Activated CD8-positive, alpha-beta T cell treated with anti-CD3 and anti-CD28 coated beads for 36 hours (primary cell): ENCODE measurements at regions not wholly inside any gene's neighbourhood (a gene's known extent, or its start where the extent isn't known, plus 50 kb on each side); places are given as distances from the start of the nearest gene placed in this dataset.

Source experiments
- ATAC-seq: fragments of 200-7000 bp; cut with Tn5 transposase; one replicate; pipeline ENCODE4 v1.10.0; 2021; ENCODE audit warnings: mild to moderate bottlenecking, moderate library complexity
- CTCF ChIA-PET: fragments of 350-600 bp; sonication (Branson Sonifier 250); formaldehyde crosslinking; loops from one replicate; lab custom pipeline; 2021; ENCODE audit warnings: antibody characterized with exemption; lab: Charles Lee
- POLR2A ChIA-PET: fragments of 350-600 bp; sonication (Branson Sonifier 250); formaldehyde crosslinking; loops from one replicate; lab custom pipeline; 2021; ENCODE audit warnings: antibody characterized with exemption; lab: Charles Lee
- DNase-seq: peaks from one replicate; pipeline ENCODE4 v3.0.0-alpha.2; 2020
- H3K27ac Mint-ChIP-seq: one replicate; pipeline ENCODE4 v1.8.0; 2021; ENCODE audit warnings: mild to moderate bottlenecking, mixed read lengths
- H3K27me3 Mint-ChIP-seq: one replicate; pipeline ENCODE4 v1.8.0; 2021; ENCODE audit warnings: mixed read lengths
- H3K36me3 Mint-ChIP-seq: one replicate; pipeline ENCODE4 v1.8.0; 2021; ENCODE audit warnings: low read depth, mixed read lengths
- H3K4me1 Mint-ChIP-seq: one replicate; pipeline ENCODE4 v1.8.0; 2021; ENCODE audit warnings: low read depth, mixed read lengths
- H3K4me3 Mint-ChIP-seq: one replicate; pipeline ENCODE4 v1.8.0; 2021; ENCODE audit warnings: mild to moderate bottlenecking, moderate library complexity, mixed read lengths
- H3K9me3 Mint-ChIP-seq: one replicate; pipeline ENCODE4 v1.8.0; 2021; ENCODE audit warnings: mixed read lengths
- intact Hi-C: fragments of 100-400 bp; cut with micrococcal nuclease; formaldehyde crosslinking; loops from one replicate; pipeline ENCODE4 v1.10.0; 2022
- TF ChIP-seq, protein P1 (sequence below): fragments of 200-600 bp; IDR thresholded peaks from one replicate; pipeline ENCODE4 v1.8.0; 2022; ENCODE audit warnings: antibody characterized with exemption, mild to moderate bottlenecking

DNA sequence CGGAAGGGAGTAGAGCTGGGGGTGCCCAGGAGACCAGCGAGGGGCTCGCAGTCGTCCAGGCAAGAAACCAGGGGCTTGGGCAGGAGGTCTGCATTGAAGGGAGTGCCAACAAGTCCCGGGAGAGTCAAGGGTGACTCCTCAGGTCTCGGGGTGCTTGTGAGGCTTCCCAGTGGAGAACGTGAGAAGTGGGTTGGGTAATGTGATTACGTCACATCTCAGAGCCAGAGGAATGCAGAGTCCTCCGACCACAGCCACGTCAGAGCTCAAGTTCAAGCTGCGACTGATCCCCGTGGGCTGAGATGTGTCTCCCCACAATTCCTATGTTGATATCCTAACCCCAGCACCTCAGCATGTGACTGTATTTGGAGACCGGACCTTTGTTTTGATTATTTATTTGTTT is 89.7 kb upstream of the SHANK2 start:
- no peak overlapping the region for H3K4me3 Mint-ChIP-seq
- CTCF ChIA-PET = no interaction called here
- no peaks in the 10 kb centered on the region for H3K36me3 Mint-ChIP-seq
- H3K4me1 Mint-ChIP-seq = no peaks in the 10 kb centered on the region
- ATAC-seq (no peak), DNase-seq (no peak)
- POLR2A ChIA-PET = no interaction called here
- intact Hi-C loops = no loop called here
- no peaks in the 10 kb centered on the region for H3K9me3 Mint-ChIP-seq
- peaks cover 3% of the 10 kb centered on the region for H3K27me3 Mint-ChIP-seq
- no peak overlapping the region for H3K27ac Mint-ChIP-seq
- TF ChIP-seq, protein P1, sequence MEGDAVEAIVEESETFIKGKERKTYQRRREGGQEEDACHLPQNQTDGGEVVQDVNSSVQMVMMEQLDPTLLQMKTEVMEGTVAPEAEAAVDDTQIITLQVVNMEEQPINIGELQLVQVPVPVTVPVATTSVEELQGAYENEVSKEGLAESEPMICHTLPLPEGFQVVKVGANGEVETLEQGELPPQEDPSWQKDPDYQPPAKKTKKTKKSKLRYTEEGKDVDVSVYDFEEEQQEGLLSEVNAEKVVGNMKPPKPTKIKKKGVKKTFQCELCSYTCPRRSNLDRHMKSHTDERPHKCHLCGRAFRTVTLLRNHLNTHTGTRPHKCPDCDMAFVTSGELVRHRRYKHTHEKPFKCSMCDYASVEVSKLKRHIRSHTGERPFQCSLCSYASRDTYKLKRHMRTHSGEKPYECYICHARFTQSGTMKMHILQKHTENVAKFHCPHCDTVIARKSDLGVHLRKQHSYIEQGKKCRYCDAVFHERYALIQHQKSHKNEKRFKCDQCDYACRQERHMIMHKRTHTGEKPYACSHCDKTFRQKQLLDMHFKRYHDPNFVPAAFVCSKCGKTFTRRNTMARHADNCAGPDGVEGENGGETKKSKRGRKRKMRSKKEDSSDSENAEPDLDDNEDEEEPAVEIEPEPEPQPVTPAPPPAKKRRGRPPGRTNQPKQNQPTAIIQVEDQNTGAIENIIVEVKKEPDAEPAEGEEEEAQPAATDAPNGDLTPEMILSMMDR = no peak

DNA sequence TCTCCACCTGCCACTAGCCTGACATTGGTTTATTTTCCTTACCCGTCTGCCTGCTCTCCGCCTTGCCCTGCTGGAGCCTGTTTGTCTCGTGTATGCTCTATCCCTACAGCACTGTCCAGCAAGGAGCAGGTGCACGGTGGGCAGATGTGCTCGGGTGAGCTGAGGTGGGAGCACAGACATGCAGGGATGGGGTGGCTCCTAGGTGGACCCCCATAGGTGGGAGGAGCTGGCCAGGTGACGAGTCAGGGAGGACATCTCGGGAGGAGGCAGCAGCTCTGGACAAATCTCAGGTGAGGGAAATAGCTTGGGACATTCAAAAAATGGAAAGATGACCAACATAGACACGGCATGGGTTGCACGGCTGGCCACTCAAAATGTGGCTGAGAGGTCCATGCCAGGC is 89.2 kb upstream of the SHANK2 start:
- Mint-ChIP-seq H3K4me1 (no peaks in the 10 kb centered on the region), H3K27ac (no peak overlapping the region), H3K27me3 (peaks cover 3% of the 10 kb centered on the region), H3K9me3 (no peaks in the 10 kb centered on the region), H3K36me3 (no peaks in the 10 kb centered on the region), H3K4me3 (no peak overlapping the region)
- TF ChIP-seq, protein P1 = no peak
- intact Hi-C loops = no loop called here
- no peak for DNase-seq
- ChIA-PET POLR2A (no interaction called here), CTCF (no interaction called here)
- no peak for ATAC-seq

DNA sequence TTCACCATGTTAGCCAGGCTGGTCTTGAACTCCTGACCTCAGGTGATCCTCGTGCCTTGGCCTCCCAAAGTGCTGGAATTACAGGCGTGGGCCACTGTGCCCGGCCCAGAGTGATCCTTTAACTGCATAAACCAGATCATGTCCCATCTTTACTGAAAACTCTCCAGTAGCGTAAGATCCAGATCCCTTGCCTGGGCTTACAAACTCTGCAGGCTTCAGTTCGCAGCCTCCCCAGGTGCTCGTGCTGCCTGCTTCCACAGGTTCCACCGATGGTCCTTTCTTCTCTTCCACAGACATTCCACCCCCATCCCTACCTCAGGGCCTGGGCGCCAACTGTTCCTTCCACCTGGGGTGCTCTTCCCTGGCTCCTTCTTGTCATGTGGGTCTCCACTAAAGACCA is 88.8 kb upstream of the SHANK2 start:
- Mint-ChIP-seq H3K27me3 (peaks cover 3% of the 10 kb centered on the region), H3K4me3 (no peak overlapping the region), H3K36me3 (no peaks in the 10 kb centered on the region), H3K27ac (no peak overlapping the region), H3K9me3 (no peaks in the 10 kb centered on the region), H3K4me1 (no peaks in the 10 kb centered on the region)
- POLR2A ChIA-PET = no interaction called here
- CTCF ChIA-PET = no interaction called here
- no peak for DNase-seq
- TF ChIP-seq, protein P1 = no peak
- intact Hi-C loops = no loop called here
- ATAC-seq = no peak

DNA sequence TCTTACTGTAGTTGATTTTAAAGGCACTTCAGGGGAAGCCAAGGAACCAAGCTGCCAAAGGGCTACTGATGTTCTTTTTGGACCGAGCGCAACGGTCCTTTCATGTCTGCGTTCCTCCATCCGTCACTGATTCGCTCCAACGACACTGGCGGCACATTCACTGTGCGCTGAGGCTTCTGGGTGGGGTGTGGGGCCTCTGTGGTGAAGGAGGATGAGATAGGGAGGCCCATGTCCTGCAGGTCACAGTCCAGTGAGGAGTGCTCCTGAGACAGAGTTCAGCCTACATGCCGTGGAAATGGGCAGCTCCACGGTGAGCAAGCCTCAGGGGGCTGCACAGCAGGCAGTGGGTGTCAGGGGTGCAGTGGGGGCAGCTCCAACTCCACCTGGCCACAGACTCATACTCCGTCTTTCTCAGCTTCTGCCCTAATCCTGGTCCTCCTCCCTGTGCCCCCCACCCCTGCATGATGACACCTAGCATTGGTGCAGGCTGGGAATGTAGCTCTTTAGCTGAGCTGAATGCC is 87.8 kb upstream of the SHANK2 start:
- H3K27me3 Mint-ChIP-seq = peaks cover 1% of the 10 kb centered on the region
- no peak overlapping the region for H3K27ac Mint-ChIP-seq
- TF ChIP-seq, protein P1 = no peak
- DNase-seq = no peak
- ChIA-PET POLR2A (no interaction called here), CTCF (no interaction called here)
- no peaks in the 10 kb centered on the region for H3K4me1 Mint-ChIP-seq
- no peaks in the 10 kb centered on the region for H3K36me3 Mint-ChIP-seq
- intact Hi-C loops = no loop called here
- H3K4me3 Mint-ChIP-seq = no peak overlapping the region
- no peak for ATAC-seq
- H3K9me3 Mint-ChIP-seq = no peaks in the 10 kb centered on the region

DNA sequence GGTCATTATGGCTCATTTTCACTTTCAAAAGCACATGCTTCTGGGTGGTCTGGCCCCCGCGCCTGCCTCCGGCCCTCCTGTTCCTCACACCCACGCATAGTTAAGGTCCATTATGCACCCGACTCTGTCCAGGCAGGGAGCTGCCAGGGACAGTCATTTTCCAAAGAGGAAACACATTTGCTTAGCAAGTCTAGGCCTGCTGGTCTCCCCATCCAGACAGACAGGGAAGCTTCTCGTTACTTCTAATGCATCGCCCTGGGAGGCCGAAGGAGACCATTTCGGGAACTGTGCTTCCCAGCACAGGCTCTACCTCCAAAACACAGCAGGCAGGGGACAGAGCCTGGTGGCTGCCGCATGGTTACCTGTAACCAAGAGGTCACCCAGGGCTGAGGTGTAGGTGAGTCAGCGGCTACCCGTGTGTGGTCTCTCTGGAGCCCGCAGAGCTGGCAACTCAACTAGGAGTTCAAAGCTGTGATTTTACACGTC is 87.1 kb upstream of the SHANK2 start:
- Mint-ChIP-seq H3K9me3 (no peaks in the 10 kb centered on the region), H3K4me1 (no peaks in the 10 kb centered on the region), H3K27me3 (peaks cover 1% of the 10 kb centered on the region), H3K36me3 (no peaks in the 10 kb centered on the region), H3K4me3 (no peak overlapping the region), H3K27ac (no peak overlapping the region)
- no peak for ATAC-seq
- POLR2A ChIA-PET = no interaction called here
- TF ChIP-seq, protein P1 = no peak
- no peak for DNase-seq
- CTCF ChIA-PET = no interaction called here
- intact Hi-C loops = no loop called here
